GM12873 (cell line): ENCODE measurements at regions not wholly inside any gene's neighbourhood (a gene's known extent, or its start where the extent isn't known, plus 50 kb on each side); places are given as distances from the start of the nearest gene placed in this dataset.

Source experiments
- CTCF ChIP-seq: IDR thresholded peaks from 2 replicates; pipeline ENCODE4 v1.5.1; 2012; ENCODE audit warnings: low read depth, mild to moderate bottlenecking, moderate library complexity, low read length, control low read depth; ENCODE audit not compliant: insufficient read depth; ENCODE audit errors: missing control alignments

- TF ChIP-seq CTCF = no peak
Measured at GRCh38 chr7:26550492-26550891, 258.8 kb downstream of the SNX10 start.

- no peak for TF ChIP-seq CTCF
Measured at GRCh38 chr7:26551740-26552139, 260.1 kb downstream of the SNX10 start.

GRCh38 chr7:26553128-26553527, 261.5 kb downstream of the SNX10 start:
- no peak for TF ChIP-seq CTCF

GRCh38 chr7:26553582-26553981, 261.9 kb downstream of the SNX10 start:
- no peak for TF ChIP-seq CTCF

- no peak for TF ChIP-seq CTCF
Measured at GRCh38 chr7:26554952-26555351, 263.3 kb downstream of the SNX10 start.

- TF ChIP-seq CTCF = no peak
Measured at GRCh38 chr7:26556061-26556881, 264.6 kb downstream of the SNX10 start.

GRCh38 chr7:26560526-26561256, 269.0 kb downstream of the SNX10 start:
- no peak for TF ChIP-seq CTCF
